GM21526 (cell line): ENCODE measurements at regions not wholly inside any gene's neighbourhood (a gene's known extent, or its start where the extent isn't known, plus 50 kb on each side); places are given as distances from the start of the nearest gene placed in this dataset.

ENCODE experiments used
- ATAC-seq: cut with Tn5 transposase; IDR thresholded peaks from one replicate; pipeline ENCODE4 v1.9.1; 2021; ENCODE audit warnings: moderate library complexity; ENCODE audit not compliant: unreplicated experiment, low FRiP score

DNA sequence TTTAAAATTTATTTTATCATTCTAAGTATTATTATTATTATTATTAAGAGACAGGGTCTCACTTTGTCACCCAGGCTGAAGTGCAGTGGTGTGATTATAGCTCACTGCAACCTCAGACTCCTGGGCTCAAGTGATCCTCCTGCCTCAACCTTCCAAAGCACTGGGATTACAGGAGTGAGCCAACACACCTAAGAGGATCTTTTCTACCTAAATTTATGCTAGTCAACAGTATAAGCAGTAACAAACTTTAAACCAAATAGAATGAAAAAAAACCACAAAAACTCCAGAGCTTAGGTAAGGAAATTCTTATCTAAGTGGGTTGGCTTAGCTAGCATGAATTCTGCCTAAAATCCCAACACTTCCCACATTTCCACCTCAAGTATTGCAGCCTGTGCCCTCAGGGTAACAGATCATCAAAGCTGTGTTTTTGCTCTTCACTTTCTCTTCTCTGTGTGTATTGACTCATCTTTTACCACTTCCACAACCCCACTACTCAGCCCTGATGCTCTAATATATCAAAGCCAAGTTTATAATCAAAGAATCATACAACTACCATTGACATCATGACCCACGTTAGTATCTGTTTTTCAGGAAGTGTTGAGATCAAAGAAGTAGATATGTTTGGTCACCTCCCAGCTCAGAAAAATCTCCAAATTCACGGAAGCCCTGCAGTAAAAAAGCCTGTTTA, 93.7 kb upstream of the SPON1 start:
- no peak for ATAC-seq

DNA sequence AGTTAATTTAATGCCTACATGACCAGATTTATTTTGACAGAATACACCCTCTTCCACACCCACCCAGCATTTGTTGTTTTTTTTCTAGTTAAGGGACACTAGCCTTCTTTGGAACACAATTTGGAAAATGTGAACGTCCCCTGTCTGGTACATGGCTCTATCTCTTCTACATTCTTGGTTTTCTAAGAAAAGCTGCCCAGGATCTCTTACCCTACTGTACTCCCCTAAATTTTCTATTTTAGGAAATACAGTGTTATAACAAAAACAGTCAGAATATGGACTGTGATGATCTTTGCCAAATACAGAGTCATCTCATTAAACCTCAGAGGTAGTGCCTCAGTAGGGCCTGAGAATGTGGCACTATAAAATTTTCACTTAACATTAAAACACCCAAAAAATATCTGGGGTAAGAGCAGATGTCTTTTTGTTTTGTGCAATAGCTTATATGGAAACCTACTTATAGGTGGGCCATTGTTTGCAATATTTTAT, 93.1 kb upstream of the SPON1 start:
- no peak for ATAC-seq

DNA sequence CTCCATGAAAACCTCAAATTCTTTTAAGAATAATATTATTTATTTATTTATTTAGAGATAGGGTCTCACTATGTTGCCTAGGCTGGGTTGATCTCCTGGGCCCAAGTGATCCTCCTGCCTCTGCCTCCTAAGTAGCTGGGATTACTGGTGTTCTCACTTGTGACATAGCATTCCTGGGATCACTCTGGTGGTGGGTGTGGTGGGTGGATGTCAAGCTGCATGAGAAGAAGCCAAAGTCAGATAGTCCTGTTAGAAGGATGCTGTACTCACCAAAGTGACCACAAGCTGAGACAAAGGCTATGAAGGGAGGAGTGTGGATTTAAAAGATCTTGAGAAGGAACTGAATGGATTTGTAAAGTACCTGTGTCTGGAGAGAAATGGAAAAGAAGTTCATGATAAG, 87.9 kb upstream of the SPON1 start:
- ATAC-seq = no peak

DNA sequence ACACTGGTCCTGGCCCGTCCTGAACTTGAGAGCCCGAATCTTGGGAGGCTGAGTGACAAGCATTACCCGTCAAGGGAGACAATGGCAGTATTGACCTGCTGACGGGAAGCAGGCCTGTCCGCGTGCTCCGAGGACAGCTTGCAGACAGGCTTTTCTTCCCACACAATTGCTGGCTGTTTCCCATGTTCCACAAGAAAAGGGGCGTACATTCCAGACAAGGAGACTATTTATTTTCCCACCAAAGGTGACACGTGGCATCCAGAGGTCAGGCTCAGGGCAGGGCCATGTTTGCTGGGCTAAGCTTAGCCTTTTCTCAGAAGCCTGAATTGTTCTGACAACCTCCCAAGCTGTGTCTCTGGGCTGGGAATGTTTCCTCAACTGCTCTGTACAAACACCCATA, 86.9 kb upstream of the SPON1 start:
- no peak for ATAC-seq

DNA sequence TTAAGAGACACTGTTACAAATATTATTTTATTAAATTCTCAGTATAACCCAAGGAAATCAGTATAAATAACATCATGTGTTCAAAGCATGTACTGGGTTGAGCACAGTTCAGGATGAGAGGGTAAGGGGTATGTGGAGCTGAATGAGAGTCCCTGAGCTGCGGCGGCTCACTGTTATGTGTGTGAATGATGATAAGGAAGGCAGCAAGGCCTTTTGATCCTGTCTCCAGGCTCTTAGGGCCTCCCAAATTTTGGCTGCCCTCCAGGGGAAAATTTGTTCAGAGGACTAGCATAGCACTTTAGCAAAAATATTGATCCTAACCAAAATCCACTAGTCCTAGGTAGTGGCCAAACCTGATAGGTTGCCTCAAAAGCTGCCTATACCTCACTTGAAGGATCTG, 86.1 kb upstream of the SPON1 start:
- no peak for ATAC-seq

DNA sequence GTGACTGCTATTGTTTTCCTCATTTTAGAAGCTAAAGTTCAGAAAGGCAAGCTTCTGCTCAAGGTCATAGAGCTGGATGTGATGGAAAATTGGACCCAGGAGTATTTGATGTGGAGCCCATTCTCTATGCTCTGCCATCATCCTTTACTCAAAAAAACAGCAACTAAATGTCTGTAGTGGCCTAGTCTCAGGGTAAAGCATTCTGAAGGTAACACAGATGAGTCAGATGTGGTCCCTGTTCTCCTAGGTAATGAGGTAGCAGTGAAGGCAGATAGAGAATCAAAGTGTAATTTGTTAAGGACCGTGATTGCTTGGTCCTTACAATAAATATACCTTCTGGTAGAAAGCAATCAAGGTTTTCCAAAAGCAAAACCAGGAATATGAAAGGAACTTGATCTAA, 84.4 kb upstream of the SPON1 start:
- no peak for ATAC-seq

DNA sequence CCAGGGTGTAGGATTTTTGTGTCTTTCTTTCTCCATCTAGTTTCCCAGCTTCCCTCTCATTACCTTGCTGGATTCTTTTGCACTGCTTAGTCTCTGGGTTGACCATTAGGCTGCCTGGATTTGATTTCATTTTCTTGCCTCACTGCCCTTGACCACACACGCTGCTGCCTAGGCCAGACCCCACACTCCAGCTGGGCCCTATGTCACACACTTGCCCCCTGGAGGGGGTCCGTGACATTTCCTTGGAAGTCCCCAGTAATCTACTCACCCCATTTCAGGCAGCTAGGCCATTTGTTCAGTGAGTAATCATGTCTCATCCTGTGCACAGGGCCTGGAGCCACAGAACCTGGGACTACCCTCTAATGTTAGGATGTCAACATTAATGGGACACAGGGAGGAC, 81.9 kb upstream of the SPON1 start:
- no peak for ATAC-seq

DNA sequence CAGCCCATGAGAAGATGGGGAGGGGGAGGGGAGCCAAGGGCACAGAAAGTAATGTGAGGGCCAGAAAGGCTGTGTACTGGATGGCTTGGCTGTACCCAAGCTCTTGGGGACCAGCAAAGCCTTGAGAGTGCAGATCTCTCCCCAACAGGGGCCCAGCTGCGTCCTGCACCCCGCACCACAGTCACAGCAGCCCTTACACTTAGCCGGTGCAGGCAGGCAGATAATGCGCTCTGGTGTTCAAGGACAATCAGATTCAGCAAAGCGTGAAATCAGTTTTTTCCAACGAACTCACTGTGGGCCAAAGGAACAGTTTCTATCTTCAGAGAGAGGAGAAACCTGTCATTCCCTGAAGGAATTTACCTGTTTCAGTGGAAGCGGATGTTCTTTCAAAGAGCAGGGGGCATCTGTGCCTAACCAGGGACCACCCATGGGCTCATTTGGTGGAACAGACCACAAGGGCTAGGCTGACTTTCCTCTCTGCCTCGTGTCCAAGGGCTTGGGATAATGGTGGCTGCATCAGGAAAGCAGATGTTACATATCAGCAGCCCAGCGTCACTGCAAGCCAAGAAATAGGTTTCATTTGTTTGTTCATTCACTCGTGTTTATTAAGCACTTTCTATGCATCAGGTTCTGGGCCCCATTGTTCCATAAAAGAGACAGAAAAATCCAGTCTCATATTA, 81.2 kb upstream of the SPON1 start:
- ATAC-seq = no peak

DNA sequence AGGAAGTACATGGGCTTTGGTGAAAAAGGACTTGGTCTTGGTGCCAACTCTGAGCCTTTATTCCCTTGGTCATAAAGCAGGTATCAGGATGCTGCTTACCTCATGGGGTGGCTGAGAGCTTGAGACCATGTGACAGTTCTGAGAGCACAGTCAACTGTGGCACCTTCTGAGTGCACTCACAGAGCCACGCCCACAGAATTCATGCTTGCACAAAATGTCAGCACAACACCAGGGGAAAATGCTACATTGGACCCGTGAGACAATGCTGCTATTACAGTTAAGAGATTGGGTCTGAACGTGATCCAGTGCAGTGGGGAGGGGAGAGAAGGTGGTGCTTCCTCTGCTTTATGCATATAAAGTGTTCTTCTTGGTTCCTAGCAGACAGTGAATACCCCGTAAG, 79.5 kb upstream of the SPON1 start:
- ATAC-seq = peak; percentile 78

DNA sequence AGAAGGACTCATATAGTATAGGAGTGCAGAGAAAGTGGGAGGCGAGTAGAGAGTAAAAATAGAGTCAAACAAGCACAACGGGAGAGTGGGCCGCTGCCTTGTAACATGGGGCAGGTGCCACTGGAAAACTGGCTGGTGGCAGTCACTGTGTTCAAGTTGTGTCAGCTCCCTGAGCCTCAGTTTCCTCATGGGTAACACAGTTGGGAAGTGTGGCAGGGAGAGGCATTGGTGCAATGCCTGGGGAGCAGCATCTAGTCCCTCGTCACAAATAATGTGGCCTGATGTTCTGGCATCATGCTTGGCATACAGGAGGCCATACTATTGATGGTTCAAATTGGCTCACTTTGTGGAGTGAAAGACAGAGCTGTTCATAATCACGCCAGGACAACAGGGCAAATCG, 78.9 kb upstream of the SPON1 start:
- no peak for ATAC-seq

DNA sequence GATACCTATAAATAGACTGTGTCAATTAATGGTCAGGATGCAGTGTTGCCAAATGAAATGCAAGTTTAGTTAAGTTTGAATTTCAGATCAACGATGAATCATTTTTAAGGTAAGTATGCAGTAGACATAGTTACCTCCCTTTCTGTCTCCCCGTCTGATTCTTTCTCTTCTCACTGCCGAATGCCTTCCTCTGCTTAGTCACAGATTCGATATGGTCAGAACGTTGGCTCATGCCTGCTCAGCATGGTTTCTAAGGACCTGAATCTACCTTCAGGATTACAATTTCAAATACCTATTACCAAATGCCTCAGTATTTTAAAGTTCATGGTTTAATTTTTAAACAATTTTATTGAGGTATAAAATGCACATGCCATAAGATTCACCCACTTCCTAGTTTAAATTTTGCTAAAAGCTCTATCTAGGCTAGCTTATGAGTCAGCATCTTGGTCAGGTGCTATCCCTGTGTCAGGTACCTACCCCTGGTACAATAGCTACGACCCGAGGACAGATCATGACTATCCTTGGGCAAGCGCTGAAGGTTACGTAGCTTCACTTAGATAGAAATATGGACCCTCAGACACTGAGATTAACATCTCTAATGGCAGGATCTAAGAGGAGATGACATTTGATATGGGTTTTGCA, 78.2 kb upstream of the SPON1 start:
- no peak for ATAC-seq

DNA sequence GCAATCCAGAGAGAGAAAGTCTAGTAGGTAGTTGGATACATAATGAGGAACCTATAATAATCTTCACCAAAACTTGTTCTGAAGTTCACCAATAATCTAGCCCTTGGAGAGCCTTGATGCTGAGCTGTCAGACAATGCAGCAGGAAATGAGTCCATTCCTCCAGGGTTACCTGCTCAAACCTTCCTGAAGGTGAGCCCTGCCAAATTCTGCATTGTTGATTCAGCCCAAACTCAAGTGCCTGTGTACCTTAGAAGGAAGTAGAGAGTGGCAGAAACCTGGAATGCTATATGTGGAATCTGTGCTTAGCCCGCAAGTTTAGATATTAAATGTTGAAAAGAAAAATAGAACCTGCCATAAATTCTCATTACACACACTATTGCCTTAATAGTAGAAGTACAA, 77.4 kb upstream of the SPON1 start:
- ATAC-seq = no peak

DNA sequence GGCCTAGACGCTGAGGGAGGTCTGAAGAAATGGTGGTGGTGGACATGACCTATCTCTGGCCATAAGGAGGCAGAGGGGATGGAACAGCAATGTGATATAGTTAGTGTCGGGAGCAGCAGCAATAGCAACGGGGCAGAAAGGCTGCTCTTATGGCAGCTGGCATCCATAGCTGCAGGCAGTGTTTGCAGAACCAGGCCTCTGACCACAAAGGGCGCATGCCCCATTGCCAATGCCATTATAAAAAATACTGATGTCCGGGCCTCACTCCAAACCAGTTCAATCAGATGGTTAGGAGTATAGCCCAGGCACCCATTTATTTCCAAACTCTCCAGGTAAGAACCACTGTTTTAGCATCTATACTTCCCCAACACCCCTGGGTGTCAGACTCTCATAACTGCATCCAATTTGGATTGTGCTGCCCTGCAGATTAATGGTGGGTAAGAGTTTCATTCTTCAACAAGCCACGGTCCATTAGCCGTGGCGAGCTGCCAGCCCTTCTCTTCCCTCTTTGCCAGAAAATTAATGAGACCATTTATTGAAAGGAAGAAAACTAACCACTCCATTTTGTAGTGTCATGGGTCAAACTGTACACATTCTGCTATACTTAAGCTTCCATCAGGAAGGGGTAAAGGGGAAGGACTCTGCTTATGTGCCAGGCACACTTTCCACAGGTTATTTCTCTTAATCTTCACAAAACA, 72.8 kb upstream of the SPON1 start:
- no peak for ATAC-seq

DNA sequence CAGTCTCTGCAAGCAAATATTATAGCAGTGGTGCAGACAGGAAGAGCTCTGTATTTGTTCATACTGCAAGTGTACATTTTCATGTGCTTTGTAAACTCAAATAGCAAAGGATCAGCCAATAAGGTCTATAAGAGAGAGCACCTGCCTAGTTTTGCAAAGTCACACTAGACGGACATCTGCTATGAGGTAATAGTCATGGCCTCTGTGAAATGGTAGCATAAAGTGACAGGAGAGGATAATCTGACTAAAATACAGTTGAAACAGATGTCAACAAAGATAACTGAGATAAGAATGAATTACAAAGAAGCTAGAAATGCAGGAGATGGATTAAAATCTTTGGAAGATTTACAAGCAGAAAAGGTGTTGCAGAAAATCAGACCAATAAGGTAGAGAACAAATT, 70.6 kb upstream of the SPON1 start:
- no peak for ATAC-seq

DNA sequence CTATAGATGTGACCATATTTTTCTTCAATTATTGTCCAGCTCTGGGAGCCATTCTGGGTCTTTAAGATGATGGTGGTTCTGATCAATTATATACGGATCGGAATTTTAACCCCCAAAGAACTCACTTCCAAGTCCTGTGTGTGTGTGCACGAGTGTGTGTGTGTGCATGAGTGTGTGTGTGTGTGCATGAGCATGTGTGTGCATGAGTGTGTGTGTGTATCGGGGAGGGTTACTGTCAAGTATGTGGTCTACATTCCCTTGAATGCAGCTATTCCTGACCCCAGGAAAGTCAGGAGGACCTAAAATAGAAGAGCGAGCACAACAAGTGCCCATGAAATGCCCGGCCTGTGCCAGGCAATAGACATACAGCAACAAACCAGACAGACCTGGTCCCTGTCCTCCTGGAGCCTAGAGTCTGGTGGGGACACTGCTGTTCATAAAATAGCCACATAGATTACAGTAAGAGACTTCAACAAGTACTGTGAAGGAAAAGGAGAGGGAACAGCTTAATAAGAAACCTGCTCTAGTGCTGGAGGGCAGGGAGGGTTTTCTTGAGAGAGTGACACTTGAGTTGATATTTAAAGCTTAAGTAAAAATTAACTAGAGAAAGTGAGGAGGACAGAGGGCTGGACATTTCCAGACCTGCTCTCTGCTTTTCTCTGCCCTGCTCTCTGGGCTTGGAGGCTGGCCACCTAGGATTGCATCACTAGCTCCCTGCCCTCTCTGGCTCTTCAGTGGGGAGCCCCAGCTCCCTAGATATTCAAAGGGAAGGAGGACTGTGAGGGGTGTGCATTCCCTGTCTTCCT, 66.1 kb upstream of the SPON1 start:
- ATAC-seq = no peak

DNA sequence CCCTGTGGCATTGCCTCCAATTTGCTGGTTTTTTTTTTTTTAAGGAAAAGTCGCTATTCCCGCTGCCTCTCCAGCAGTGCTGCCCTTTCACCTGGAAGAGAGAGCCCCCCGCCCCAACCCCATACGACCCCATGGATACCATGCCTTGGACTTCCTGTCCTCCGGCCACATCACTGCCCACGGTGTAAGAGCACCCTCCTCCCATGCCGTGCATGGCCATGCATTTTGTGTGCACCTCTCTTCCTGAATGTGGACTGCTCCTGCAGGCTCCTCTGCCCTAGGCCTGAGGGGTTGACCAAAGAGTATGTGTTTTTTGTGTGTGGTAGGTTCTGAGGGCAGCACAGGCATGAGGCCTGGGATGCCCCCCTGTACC, 65.6 kb upstream of the SPON1 start:
- no peak for ATAC-seq

DNA sequence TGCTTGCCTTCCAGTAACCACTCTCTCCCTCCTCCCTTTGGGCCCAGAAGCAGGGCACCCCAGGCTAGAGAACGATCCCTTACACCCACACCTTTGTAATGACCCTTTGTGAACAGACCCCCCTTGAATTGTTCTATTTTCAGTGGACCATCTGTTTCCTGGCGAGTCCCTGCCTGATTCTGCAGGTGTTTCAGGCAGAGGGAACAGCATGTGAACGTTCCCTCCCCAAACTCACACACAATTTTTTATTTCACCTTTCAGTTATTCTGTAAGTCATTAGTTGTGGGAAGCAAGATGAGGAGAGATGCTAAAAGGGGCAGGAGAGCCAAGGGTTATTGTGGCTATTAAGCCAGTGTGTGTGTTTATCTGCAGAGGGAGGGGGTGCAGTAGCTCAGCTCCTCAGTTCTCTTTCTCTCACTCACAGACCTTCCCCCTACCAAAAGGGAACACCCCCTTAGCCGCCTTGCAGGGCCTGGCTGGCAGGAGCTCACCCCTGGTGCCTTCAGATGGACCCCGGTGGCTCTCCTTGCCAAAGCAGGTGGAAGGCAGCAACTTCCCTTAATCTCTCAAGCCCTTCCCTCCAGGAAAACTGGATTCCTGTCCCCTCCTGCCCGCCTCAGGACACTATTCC, 64.8 kb upstream of the SPON1 start:
- no peak for ATAC-seq

DNA sequence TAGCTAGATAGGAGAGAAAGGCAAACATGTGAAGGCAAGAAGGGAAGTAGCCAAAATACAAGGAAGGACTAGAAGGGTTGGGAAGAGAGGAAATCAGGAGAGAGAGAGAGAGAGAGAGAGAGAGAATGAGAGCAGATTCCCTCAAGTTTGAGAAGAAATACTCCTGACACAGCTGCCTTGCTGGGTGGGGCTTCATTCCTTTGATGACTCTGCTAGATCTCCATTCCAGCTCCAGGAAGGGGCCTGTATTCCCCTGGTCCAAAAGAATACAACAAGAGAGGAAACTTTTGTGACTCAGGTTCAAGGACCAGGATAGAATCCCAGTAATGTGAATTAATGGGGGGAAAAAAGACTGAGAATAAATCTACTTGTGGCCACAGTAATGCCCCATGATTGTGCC, 62.9 kb upstream of the SPON1 start:
- no peak for ATAC-seq

DNA sequence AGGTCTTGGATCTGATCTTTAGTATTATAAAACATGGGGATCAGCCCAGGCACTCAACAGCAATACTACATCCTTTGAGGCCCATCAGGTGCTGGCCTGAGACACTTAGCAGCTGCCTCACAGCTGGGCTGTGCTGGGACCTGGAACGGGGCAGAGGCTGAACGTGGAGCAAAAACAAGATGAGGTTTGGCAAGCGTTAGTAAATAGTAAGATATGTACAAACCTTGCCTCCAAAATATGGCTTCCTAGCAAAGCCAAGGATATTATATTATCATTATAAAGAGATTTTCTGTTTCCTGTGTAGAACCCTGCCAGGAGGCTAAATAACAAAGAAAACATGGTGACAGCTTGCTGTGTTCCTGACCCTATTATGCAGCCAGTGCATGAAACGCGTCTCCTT, 60.0 kb upstream of the SPON1 start:
- no peak for ATAC-seq

DNA sequence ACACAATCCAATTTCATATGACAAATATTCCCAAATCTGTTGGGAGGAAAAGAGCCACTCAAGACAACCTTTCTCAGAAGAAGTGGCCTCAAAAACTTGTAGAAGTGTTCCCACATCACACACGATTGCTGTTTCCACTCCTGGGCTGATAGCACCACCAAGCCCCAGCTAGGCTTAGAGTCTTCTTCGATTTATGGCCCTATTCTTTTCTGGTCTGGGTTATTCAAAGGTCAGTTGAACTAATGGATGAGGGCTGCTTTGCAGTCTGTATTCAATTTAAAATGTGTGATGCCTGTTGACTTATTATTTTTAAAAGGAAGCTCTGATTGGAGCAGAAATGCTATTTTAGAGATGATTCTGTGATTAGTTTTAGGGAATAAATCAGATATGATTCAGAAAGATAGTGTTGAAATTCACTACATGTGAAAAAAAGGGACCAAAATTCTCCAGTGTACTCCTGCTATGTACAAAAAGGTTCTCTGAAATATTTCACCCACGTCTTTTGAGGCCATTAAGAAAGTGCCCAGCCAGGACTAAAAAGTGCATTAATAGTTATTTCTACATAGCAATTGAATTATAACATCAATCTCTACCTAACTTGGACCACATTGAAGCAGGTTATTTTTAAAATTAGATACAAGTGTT, 57.3 kb upstream of the SPON1 start:
- no peak for ATAC-seq
